Duodenal mucosa (tissue), 2 donors: ENCODE measurements at regions not wholly inside any gene's neighbourhood (a gene's known extent, or its start where the extent isn't known, plus 50 kb on each side); places are given as distances from the start of the nearest gene placed in this dataset.
"Not testable (repeated sequence)": the region's sequence is repeated elsewhere in the genome, so short reads cannot be mapped to it uniquely, and the experiment has no call there.

Source experiments
- H3K27ac ChIP-seq: one replicate; pipeline ENCODE4 v1.7.0; 2013; ENCODE audit warnings: low read depth, low read length
- H3K27me3 ChIP-seq, 2 donors: one replicate each; pipeline ENCODE4 v1.7.0; 2013; ENCODE audit warnings: low read length in 2 of 2, control low read depth in 1 of 2; ENCODE audit not compliant: insufficient read depth in 2 of 2, control insufficient read depth in 1 of 2
- H3K36me3 ChIP-seq, 2 donors: one replicate each; pipeline ENCODE4 v1.7.0; 2013; ENCODE audit warnings: low read length in 2 of 2, control low read depth in 1 of 2; ENCODE audit not compliant: insufficient read depth in 2 of 2, control insufficient read depth in 1 of 2
- H3K4me1 ChIP-seq, 2 donors: one replicate each; pipeline ENCODE4 v1.7.0; 2013; ENCODE audit warnings: low read length in 2 of 2, control low read depth in 1 of 2; ENCODE audit not compliant: insufficient read depth in 2 of 2, control insufficient read depth in 1 of 2
- H3K4me3 ChIP-seq, 2 donors: one replicate each; pipeline ENCODE4 v1.7.0; 2013; ENCODE audit warnings: low read length in 2 of 2, low read depth in 1 of 2
- H3K9ac ChIP-seq, 2 donors: one replicate each; pipeline ENCODE4 v1.7.0; 2013; ENCODE audit warnings: low read length in 2 of 2, low read depth in 1 of 2
- H3K9me3 ChIP-seq, 2 donors: one replicate each; pipeline ENCODE4 v1.7.0; 2013; ENCODE audit warnings: low read length in 2 of 2, control low read depth in 1 of 2; ENCODE audit not compliant: control insufficient read depth in 1 of 2

- no peaks in the 10 kb centered on the region for H3K9me3 ChIP-seq
- H3K36me3 ChIP-seq, result no peaks in the 10 kb centered on the region
- H3K27ac ChIP-seq, result no peak overlapping the region
- H3K27me3 ChIP-seq, result no peaks in the 10 kb centered on the region
- H3K9ac ChIP-seq, result no peak overlapping the region
- H3K4me3 ChIP-seq, result no peak overlapping the region
- H3K4me1 ChIP-seq, result no peaks in the 10 kb centered on the region
Measured at GRCh38 chr13:103903790-103904189, 837.6 kb upstream of the SLC10A2 start.

- H3K27me3 ChIP-seq, result no peaks in the 10 kb centered on the region
- H3K4me3 ChIP-seq, result no peak overlapping the region
- no peaks in the 10 kb centered on the region for H3K36me3 ChIP-seq
- no peaks in the 10 kb centered on the region for H3K9me3 ChIP-seq
- no peak overlapping the region for H3K9ac ChIP-seq
- no peaks in the 10 kb centered on the region for H3K4me1 ChIP-seq
- no peak overlapping the region for H3K27ac ChIP-seq
Measured at GRCh38 chr13:103898481-103898880, 832.3 kb upstream of the SLC10A2 start.

GRCh38 chr13:103895835-103896531, 829.8 kb upstream of the SLC10A2 start:
- Histone ChIP-seq H3K9ac (no peak overlapping the region), H3K4me1 (no peaks in the 10 kb centered on the region), H3K4me3 (no peak overlapping the region), H3K36me3 (no peaks in the 10 kb centered on the region), H3K27ac (no peak overlapping the region), H3K27me3 (no peaks in the 10 kb centered on the region), H3K9me3 (no peaks in the 10 kb centered on the region)

- no peaks in the 10 kb centered on the region for H3K27me3 ChIP-seq
- no peak overlapping the region for H3K27ac ChIP-seq
- H3K4me3 ChIP-seq, result no peak overlapping the region
- H3K9ac ChIP-seq, result no peak overlapping the region
- no peaks in the 10 kb centered on the region for H3K9me3 ChIP-seq
- H3K4me1 ChIP-seq, result no peaks in the 10 kb centered on the region
- H3K36me3 ChIP-seq, result no peaks in the 10 kb centered on the region
Measured at GRCh38 chr13:103894626-103895025, 828.4 kb upstream of the SLC10A2 start.

- no peak overlapping the region for H3K27ac ChIP-seq
- H3K4me3 ChIP-seq, result no peak overlapping the region
- H3K9ac ChIP-seq, result no peak overlapping the region
- no peaks in the 10 kb centered on the region for H3K36me3 ChIP-seq
- no peaks in the 10 kb centered on the region for H3K27me3 ChIP-seq
- no peaks in the 10 kb centered on the region for H3K9me3 ChIP-seq
- no peaks in the 10 kb centered on the region for H3K4me1 ChIP-seq
Measured at GRCh38 chr13:103884101-103884723, 818.0 kb upstream of the SLC10A2 start.

GRCh38 chr13:103883698-103884097, 817.5 kb upstream of the SLC10A2 start:
- Histone ChIP-seq H3K27me3 (no peaks in the 10 kb centered on the region), H3K36me3 (no peaks in the 10 kb centered on the region), H3K4me3 (no peak overlapping the region), H3K9ac (no peak overlapping the region), H3K9me3 (no peaks in the 10 kb centered on the region), H3K4me1 (no peaks in the 10 kb centered on the region), H3K27ac (no peak overlapping the region)

- H3K9ac ChIP-seq, result no peak overlapping the region
- H3K9me3 ChIP-seq, result no peaks in the 10 kb centered on the region
- no peak overlapping the region for H3K27ac ChIP-seq
- no peaks in the 10 kb centered on the region for H3K4me1 ChIP-seq
- no peak overlapping the region for H3K4me3 ChIP-seq
- H3K36me3 ChIP-seq, result no peaks in the 10 kb centered on the region
- no peaks in the 10 kb centered on the region for H3K27me3 ChIP-seq
Measured at GRCh38 chr13:103883164-103883563, 816.9 kb upstream of the SLC10A2 start.

- not testable (repeated sequence) for H3K9ac ChIP-seq, H3K36me3 ChIP-seq, H3K4me3 ChIP-seq, H3K9me3 ChIP-seq, H3K4me1 ChIP-seq, H3K27me3 ChIP-seq, H3K27ac ChIP-seq
Measured at GRCh38 chr13:103880146-103880545, 813.9 kb upstream of the SLC10A2 start.

- no peaks in the 10 kb centered on the region for H3K36me3 ChIP-seq
- no peaks in the 10 kb centered on the region for H3K27me3 ChIP-seq
- no peaks in the 10 kb centered on the region for H3K4me1 ChIP-seq
- no peak overlapping the region for H3K9ac ChIP-seq
- H3K4me3 ChIP-seq, result no peak overlapping the region
- H3K27ac ChIP-seq, result no peak overlapping the region
- H3K9me3 ChIP-seq, result no peaks in the 10 kb centered on the region
Measured at GRCh38 chr13:103878891-103879605, 812.8 kb upstream of the SLC10A2 start.

GRCh38 chr13:103876571-103876970, 810.4 kb upstream of the SLC10A2 start:
- Histone ChIP-seq H3K27me3 (no peaks in the 10 kb centered on the region), H3K9ac (no peak overlapping the region), H3K4me1 (no peaks in the 10 kb centered on the region), H3K27ac (no peak overlapping the region), H3K9me3 (no peaks in the 10 kb centered on the region), H3K4me3 (no peak overlapping the region), H3K36me3 (no peaks in the 10 kb centered on the region)
